ENCODE measurements at regions not wholly inside any gene's neighbourhood (a gene's known extent, or its start where the extent isn't known, plus 50 kb on each side); places are given as distances from the start of the nearest gene placed in this dataset.

DNA sequence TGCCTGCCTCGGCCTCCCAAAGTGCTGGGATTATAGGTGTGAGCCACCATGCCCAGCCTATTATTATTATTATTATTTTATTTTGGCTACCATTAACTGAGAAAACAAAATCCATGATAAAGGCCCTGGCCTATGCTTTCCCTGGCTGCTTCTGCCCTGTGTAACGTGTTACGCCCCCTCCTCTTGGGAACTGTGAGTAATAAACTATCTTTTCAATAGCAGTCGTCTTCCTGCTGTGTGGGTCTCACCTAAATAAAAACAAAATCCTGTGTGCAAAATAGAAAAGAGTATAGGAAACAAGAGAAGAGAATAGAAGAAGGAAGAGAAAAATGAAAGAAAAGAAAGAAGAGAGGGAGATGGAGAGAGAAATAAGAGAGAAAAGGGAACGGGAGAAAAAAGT, 237.0 kb downstream of the MIAT start:
- no peak for TF ChIP-seq GATA3 (IDR thresholded peaks at IDR 0.05; ENCODE audit: low read depth, low read length)
- TF ChIP-seq GATA2 (IDR thresholded peaks at IDR 0.05; ENCODE audit: low read depth, low read length), result no peak

DNA sequence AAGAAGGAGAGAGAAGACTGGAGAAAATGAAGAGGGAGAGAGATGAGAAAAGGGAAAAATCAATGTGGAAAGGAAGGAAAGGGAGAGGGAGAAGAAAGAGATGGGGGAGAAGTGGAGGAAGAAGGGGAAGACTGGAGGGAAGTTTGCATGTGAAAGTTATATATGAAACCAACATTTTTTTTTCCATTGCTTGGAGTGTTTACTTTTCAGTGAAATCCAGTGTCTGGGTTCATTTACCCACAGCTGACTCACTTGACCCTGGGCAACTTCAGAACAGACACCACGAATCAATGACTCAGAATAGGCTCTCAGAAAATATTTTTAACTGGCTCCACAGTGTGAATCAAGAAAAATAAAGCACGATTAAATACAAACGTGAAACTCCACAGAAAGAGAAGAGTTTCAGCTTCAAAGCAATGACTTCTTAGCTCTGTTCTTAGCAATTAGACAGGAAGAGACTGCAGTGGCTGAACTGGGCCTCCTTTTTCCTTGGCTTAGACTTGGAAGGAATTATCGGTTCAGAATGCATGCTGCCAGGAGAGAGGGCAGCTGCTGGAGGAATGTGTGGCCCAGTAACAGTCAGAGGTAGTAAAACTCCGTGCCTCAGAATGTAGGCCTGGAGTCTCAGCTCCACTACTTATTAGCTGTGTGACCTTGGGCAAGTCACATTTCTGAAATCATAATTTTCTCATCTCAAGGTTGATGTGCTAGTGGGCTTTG, 237.5 kb downstream of the MIAT start:
- TF ChIP-seq GATA2 (IDR thresholded peaks at IDR 0.05; ENCODE audit: low read depth, low read length), result no peak
- no peak for TF ChIP-seq GATA3 (IDR thresholded peaks at IDR 0.05; ENCODE audit: low read depth, low read length)

DNA sequence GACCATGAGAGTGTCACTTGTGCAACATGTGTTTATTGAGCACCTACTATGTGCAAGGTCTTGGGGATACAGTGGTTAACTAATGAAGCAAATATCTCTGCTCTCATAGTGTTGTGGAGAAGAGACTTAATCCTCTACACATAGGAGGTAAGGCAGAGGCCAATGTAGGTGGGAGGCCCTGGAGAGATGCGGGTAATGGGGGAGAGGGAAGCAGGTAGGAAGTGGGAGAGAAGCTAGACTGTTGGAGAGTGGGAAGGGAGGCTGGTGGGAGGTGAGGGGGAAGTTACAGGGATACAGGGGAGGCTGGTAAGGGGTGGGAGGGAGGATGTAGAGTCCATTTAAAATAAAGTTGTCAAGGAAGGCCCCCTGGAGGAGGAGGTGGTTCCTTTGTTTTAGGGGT, 240.0 kb downstream of the MIAT start:
- no peak for TF ChIP-seq GATA2 (IDR thresholded peaks at IDR 0.05; ENCODE audit: low read depth, low read length)
- no peak for TF ChIP-seq GATA3 (IDR thresholded peaks at IDR 0.05; ENCODE audit: low read depth, low read length)

DNA sequence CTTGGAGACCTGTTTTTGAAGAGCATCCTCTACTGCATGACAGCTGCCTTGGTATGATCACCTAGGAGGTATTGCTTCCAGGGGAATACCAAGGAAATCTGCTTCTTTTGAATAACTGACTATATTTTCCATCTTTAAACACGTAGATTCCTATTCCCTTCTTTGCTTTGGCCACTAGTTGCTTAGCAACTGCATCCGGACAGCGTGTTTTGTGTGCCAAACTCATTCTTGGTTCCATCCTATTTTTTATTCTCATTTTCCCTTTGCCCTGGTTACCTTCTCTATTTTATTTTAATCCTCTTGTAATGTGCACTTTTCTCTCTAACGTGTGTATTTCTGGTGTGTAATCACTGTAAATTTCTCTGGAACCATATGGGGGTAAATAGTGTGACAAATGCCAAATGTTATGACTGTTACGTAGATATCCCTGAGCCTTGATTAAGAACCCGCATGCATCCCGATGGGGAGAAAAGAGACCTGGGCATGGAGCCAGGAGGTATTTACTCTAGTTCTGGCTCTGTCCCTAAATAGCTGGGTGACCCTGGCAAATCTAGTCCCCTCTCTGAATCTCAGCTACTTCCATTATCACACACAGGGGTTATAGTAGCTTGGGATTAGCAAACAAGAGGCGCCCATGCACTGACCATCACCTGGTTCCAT, 241.7 kb downstream of the MIAT start:
- TF ChIP-seq GATA2 (IDR thresholded peaks at IDR 0.05; ENCODE audit: low read depth, low read length), result no peak
- TF ChIP-seq GATA3 (IDR thresholded peaks at IDR 0.05; ENCODE audit: low read depth, low read length), result no peak

DNA sequence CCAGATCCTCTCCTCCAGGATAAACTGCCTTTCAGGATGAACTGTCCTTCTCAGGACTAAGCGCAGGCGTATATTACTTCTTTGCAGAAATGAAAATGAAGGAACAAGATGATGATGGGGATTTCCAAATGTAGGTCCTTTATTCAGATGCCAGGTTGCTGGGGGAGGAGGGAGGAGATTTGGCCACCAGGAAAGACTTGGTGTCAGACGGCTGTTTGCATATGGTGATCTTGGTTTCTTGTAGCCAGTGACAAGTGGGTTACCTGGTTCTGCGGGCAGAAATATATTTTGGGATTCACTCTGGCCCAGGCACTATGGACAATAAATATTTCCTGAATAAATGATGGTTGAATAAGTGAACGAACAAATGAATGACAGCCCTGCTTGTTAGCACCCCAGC, 243.4 kb downstream of the MIAT start:
- TF ChIP-seq GATA3 (IDR thresholded peaks at IDR 0.05; ENCODE audit: low read depth, low read length) (no peak), GATA2 (IDR thresholded peaks at IDR 0.05; ENCODE audit: low read depth, low read length) (no peak)

DNA sequence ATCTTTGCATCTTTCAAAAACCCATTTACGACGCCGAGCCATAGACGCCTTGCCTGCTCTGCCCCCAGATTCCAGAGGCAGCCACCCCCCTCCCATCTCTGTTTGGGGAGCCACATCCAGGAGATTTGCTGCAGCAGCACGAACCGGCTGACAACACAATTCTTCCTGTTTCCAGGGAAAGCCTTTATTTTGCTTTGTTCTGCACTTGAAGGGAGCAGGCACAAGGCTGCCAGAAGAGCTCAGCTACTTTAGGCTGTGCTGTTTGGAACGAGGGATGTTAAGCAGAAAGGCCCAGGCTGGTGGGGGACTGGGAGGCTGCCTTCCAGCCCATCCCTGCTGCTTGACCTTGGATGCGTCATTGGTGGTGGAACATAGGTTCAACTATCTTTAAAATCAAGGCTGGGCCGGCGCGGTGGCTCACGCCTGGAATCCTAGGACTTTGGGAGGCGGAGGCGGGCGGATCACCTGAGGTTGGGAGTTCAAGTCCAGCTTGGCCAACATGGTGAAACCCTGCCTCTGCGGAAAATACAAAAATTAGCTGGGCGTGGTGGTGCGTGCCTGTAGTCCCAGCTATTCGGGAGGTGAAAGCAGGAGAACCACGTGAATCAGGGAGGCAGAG, 243.9 kb downstream of the MIAT start:
- TF ChIP-seq GATA3 (IDR thresholded peaks at IDR 0.05; ENCODE audit: low read depth, low read length), result no peak
- no peak for TF ChIP-seq GATA2 (IDR thresholded peaks at IDR 0.05; ENCODE audit: low read depth, low read length)

DNA sequence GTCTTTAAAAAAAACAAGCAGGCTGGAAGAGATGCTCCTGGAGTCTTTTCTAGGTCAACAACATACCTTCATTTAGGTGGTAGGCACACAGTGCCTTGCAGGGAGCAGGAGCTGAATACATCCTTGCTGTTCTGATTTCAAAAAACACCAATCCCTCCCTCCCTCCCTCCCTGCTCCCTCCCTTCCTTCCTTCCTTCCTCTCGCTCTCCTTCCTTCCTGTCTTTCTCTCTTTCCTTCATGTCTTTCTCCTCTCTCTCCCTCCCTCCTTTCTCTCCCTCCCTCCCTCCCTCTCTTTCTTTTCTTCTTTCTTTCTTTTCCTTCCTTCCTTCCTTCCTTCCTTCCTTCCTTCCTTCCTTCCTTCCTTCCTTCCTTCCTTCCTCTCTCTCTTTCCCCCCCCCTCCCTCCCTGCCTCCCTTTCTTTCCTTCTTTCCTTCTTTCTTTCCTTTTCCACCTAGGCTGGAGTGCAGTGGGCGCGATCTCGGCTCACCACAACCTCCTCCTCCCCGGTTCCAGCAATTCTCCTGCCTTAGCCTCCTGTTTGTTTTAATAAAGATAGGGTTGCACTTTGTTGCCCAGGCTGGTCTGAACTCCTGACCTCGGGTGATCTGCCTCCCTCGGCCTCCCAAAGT, 245.1 kb downstream of the MIAT start:
- TF ChIP-seq GATA3 (IDR thresholded peaks at IDR 0.05; ENCODE audit: low read depth, low read length), result no peak
- TF ChIP-seq GATA2 (IDR thresholded peaks at IDR 0.05; ENCODE audit: low read depth, low read length), result no peak

DNA sequence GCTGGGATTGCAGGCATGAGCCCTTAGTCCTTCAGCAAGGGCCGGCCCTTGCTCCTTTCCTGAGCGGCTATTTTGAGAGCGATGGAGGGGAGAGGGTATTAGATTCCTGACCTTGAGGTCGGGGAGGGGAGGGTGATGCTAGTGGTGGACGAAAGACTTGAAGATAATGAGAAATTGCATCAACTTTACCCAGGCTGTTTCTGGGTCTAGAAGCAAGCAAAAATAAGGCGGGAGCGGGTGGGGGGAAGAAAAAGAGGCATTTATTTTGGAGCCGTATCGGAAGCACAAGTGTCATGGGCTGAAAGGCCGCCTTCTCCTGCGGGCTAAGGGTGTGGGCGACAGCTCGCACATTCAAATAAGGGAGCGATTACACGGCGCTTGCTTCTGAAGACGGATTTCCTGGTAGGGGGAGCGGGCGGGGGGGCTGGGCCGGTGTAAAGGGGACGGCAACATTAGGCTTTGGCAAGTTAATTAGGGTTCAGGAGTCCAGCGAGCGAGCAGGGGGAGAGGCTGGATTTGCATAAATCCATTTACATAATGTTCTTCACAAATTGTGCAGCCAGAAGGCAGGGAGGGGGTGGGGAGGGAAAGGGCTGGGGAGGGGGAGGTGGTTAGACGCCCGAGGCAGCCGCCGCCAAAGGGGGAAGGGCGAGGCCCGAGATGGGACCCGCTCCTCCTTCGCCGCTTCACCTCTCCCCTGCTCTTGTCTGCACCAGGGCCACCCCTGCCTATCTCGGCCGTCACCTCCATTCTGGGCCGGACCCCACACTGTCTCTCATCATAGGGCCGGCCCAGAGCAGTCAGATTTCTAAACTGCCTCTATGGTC, 245.9 kb downstream of the MIAT start:
- TF ChIP-seq GATA3 (IDR thresholded peaks at IDR 0.05; ENCODE audit: low read depth, low read length), result no peak

DNA sequence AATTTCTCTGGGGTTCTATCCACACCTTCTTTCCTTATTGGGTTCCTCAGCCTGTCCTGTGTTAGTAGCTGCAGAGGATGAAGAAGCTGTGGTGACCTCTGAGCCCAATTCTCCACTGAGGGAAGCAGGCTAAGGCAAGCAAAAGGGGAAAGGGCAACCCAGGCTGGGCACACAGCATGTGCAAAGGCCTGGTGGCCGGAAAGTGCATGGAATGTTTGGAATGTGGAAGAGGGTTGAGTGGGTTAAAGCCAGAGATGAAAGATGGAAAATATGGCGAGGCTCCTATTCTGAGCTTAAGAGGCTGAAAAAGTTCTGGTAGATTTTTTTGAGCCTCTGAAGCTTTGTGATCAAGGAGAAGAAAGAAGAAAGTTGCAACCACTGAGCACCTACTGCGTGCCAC, 247.1 kb downstream of the MIAT start:
- TF ChIP-seq GATA3 (IDR thresholded peaks at IDR 0.05; ENCODE audit: low read depth, low read length), result no peak
- no peak for TF ChIP-seq GATA2 (IDR thresholded peaks at IDR 0.05; ENCODE audit: low read depth, low read length)

DNA sequence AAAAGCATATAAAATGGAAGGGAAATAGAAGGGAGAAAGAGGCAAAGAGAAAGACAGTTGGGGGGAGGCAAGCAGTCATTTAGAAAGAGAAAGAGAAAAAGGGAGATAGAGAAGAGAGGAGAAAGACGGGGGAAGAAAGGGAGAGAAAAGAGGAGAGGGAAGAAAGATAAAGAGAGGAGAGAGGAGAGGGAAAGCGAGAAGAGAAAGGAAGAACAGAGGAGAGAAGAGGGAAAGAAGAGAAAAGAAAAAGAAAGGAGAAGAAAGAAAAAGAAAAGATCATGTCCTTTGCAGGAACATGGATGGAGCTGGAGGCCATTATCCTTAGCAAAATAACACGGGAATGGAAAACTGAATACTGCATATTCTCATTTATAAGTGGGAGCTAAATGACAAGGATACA, 247.7 kb downstream of the MIAT start:
- no peak for TF ChIP-seq GATA3 (IDR thresholded peaks at IDR 0.05; ENCODE audit: low read depth, low read length)
- no peak for TF ChIP-seq GATA2 (IDR thresholded peaks at IDR 0.05; ENCODE audit: low read depth, low read length)

DNA sequence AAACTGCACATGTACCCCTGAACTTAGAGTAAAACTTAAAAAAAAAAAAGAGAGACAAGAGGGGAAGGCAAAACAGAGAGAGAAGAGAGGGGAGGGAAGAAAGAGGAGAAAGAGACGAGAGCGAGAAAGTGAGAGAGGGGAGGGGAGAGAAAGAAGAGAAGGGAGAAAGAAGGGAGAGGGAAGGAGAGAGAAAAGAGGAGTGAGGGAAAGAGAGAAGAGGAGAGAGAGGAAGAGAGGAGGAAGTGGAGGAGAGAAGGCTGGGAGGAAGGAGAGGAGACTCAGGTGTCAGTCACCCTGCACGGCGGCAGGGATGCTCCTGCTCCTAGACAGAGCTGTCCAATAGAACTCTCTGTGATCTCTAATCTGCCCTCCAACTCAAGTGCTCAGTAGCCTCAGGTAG, 248.3 kb downstream of the MIAT start:
- TF ChIP-seq GATA2 (IDR thresholded peaks at IDR 0.05; ENCODE audit: low read depth, low read length), result no peak
- TF ChIP-seq GATA3 (IDR thresholded peaks at IDR 0.05; ENCODE audit: low read depth, low read length), result no peak

DNA sequence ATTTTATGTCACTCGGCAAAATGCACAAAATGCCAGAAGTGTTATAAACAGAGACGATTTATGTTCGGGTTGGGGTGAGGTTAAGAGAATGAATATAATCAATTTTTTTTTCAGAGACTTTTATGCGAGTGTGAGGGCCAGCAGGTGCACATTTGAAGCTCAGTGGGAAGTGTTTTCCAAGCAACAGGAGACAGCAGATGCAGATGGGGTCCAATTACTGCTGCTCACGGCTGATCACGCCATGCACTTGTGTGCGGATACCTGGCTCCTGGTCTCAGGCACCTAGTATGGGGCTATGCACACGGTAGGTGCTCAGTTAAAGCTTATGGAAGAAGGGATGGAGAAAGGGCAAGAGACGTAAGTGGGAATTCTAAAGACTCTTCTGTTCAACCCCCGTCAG, 249.1 kb downstream of the MIAT start:
- TF ChIP-seq GATA2 (IDR thresholded peaks at IDR 0.05; ENCODE audit: low read depth, low read length), result no peak
- no peak for TF ChIP-seq GATA3 (IDR thresholded peaks at IDR 0.05; ENCODE audit: low read depth, low read length)

DNA sequence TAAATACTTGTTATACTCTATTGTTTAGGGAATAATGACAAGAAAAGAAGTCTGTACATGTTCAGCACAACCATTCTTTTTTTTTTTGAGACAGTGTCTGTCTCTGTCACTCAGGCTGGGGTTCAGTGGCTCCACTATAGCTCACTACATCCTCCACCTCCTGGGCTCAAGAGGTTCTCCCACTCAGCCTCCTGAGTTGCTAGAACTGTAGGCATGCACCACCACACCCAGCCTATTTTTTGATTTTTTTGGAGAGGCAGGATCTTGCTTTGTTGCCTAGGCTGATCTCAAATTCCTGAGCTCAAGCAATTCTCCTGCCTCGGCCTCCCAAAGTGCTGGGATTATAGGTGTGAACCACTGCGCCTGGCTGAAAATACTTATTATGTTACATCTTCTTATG, 250.0 kb downstream of the MIAT start:
- no peak for TF ChIP-seq GATA2 (IDR thresholded peaks at IDR 0.05; ENCODE audit: low read depth, low read length)
- no peak for TF ChIP-seq GATA3 (IDR thresholded peaks at IDR 0.05; ENCODE audit: low read depth, low read length)

DNA sequence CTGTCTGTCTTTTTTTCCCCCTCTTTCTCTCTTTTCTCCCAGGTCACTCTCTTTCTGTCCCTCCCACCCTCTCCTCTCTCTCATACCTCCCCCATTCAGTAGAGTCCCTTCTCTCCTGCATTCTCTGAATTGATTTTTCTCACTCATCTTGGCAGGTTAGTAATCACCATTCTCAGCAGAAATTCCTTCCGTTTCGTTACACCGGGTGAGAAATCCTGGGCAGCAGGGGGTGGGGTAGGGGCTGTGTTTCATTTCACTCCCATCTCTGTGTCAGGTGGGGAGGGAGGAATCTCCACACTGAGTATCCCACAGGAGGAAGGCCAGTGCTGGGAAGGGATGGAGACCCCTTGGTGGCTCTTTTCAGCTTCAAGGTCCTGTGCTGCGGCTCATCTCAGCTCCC, 253.5 kb downstream of the MIAT start:
- TF ChIP-seq GATA2 (IDR thresholded peaks at IDR 0.05; ENCODE audit: low read depth, low read length), result no peak
- TF ChIP-seq GATA3 (IDR thresholded peaks at IDR 0.05; ENCODE audit: low read depth, low read length), result no peak
